WTC11 (cell line): ENCODE measurements at regions not wholly inside any gene's neighbourhood (a gene's known extent, or its start where the extent isn't known, plus 50 kb on each side); places are given as distances from the start of the nearest gene placed in this dataset.

Experiments used
- ATAC-seq: fragments of 200-7000 bp; cut with Tn5 transposase; 2 replicates; pipeline ENCODE4 v1.10.0; 2021; ENCODE audit warnings: mild to moderate bottlenecking, moderate library complexity
- CTCF ChIA-PET: fragments of 300-600 bp; sonication (Branson Sonifier 250); formaldehyde crosslinking; loops from one replicate; lab custom pipeline; 2021; ENCODE audit warnings: antibody characterized with exemption; lab: Charles Lee
- POLR2A ChIA-PET: fragments of 350-600 bp; sonication (Branson Sonifier 250); formaldehyde crosslinking; loops from one replicate; lab custom pipeline; 2021; ENCODE audit warnings: antibody characterized with exemption; lab: Charles Lee
- DNase-seq: peaks from one replicate; pipeline ENCODE4 v3.0.0; 2021; ENCODE audit warnings: low spot score
- H3K27ac Mint-ChIP-seq: 2 replicates; pipeline ENCODE4 v1.8.0; 2021; ENCODE audit warnings: mixed read lengths
- H3K27me3 Mint-ChIP-seq: 2 replicates; pipeline ENCODE4 v1.8.0; 2021; ENCODE audit warnings: low read depth, mild to moderate bottlenecking, moderate library complexity, mixed read lengths
- H3K36me3 Mint-ChIP-seq: 2 replicates; pipeline ENCODE4 v1.8.0; 2021; ENCODE audit warnings: mixed read lengths
- H3K4me1 Mint-ChIP-seq: 2 replicates; pipeline ENCODE4 v1.8.0; 2022; ENCODE audit warnings: mixed read lengths
- H3K4me3 Mint-ChIP-seq: 2 replicates; pipeline ENCODE4 v1.8.0; 2021; ENCODE audit warnings: mild to moderate bottlenecking, moderate library complexity, mixed read lengths
- H3K9me3 Mint-ChIP-seq: 2 replicates; pipeline ENCODE4 v1.8.0; 2021; ENCODE audit warnings: mixed read lengths
- ATF1 ChIP-seq: sonication (generic); formaldehyde crosslinking; IDR thresholded peaks from 2 replicates; pipeline ENCODE4 v1.8.1; 2023; ENCODE audit warnings: mild to moderate bottlenecking, moderate library complexity, missing genetic modification reagents
- CREB1 ChIP-seq: sonication (generic); formaldehyde crosslinking; IDR thresholded peaks from 2 replicates; pipeline ENCODE4 v1.8.0; 2023; ENCODE audit warnings: mild to moderate bottlenecking, missing genetic modification reagents
- ETV6 ChIP-seq: sonication (generic); formaldehyde crosslinking; IDR thresholded peaks from 2 replicates; pipeline ENCODE4 v1.8.1; 2022; ENCODE audit warnings: mild to moderate bottlenecking, missing genetic modification reagents
- FOXP4 ChIP-seq: sonication (generic); formaldehyde crosslinking; IDR thresholded peaks from 2 replicates; pipeline ENCODE4 v1.8.0; 2022; ENCODE audit warnings: mild to moderate bottlenecking, missing genetic modification reagents
- IRF2 ChIP-seq: sonication (generic); formaldehyde crosslinking; IDR thresholded peaks from 2 replicates; pipeline ENCODE4 v1.8.0; 2022; ENCODE audit warnings: low read depth, missing genetic modification reagents, borderline replicate concordance
- JAZF1 ChIP-seq: fragments of 250-450 bp; sonication (Bioruptor Pico); IDR thresholded peaks from 2 replicates; pipeline ENCODE4 v1.9.0; 2021; ENCODE audit warnings: moderate library complexity, mild to moderate bottlenecking, inconsistent platforms
- KAT7 ChIP-seq: sonication (generic); formaldehyde crosslinking; IDR thresholded peaks from 2 replicates; pipeline ENCODE4 v1.8.1; 2023; ENCODE audit warnings: missing genetic modification reagents, mild to moderate bottlenecking, borderline replicate concordance
- NR3C1 ChIP-seq: sonication (generic); formaldehyde crosslinking; conservative IDR thresholded peaks from 2 replicates; pipeline ENCODE4 v1.8.1; 2023; ENCODE audit warnings: low read depth, mild to moderate bottlenecking, missing genetic modification reagents
- OVOL2 ChIP-seq: fragments of 250-450 bp; sonication (Bioruptor Pico); IDR thresholded peaks from 2 replicates; pipeline ENCODE4 v1.9.0; 2021; ENCODE audit warnings: mild to moderate bottlenecking, borderline replicate concordance
- TEAD1 ChIP-seq: sonication (generic); formaldehyde crosslinking; IDR thresholded peaks from 2 replicates; pipeline ENCODE4 v1.8.0; 2022; ENCODE audit warnings: mild to moderate bottlenecking, missing genetic modification reagents
- TP53 ChIP-seq: sonication (generic); formaldehyde crosslinking; IDR thresholded peaks from 2 replicates; pipeline ENCODE4 v1.8.1; 2023; ENCODE audit warnings: mild to moderate bottlenecking, missing genetic modification reagents
- ZBTB21 ChIP-seq: sonication (generic); formaldehyde crosslinking; IDR thresholded peaks from 2 replicates; pipeline ENCODE4 v1.8.1; 2023; ENCODE audit warnings: mild to moderate bottlenecking, missing genetic modification reagents, borderline replicate concordance
- ZNF396 ChIP-seq: fragments of 250-450 bp; sonication (Bioruptor Pico); IDR thresholded peaks from 2 replicates; pipeline ENCODE4 v1.8.0; 2021; ENCODE audit warnings: mild to moderate bottlenecking, moderate library complexity, borderline replicate concordance
- TF ChIP-seq, protein P1 (sequence below): sonication (generic); formaldehyde crosslinking; IDR thresholded peaks from 2 replicates; pipeline ENCODE4 v1.8.1; 2023; ENCODE audit warnings: mild to moderate bottlenecking, missing genetic modification reagents, moderate library complexity
- TF ChIP-seq, protein P2 (sequence below): sonication (generic); formaldehyde crosslinking; IDR thresholded peaks from 2 replicates; pipeline ENCODE4 v1.8.0; 2022; ENCODE audit warnings: mild to moderate bottlenecking, missing genetic modification reagents
- TF ChIP-seq, protein P3 (sequence below): fragments of 200-600 bp; IDR thresholded peaks from 2 replicates; pipeline ENCODE4 v1.8.0; 2022; ENCODE audit warnings: antibody characterized with exemption
- TF ChIP-seq, protein P4 (sequence below): sonication (generic); formaldehyde crosslinking; IDR thresholded peaks from 2 replicates; pipeline ENCODE4 v1.8.1; 2022; ENCODE audit warnings: mild to moderate bottlenecking, moderate library complexity, missing genetic modification reagents
- TF ChIP-seq, protein P5 (sequence below): sonication (generic); formaldehyde crosslinking; IDR thresholded peaks from 2 replicates; pipeline ENCODE4 v1.8.0; 2023; ENCODE audit warnings: missing genetic modification reagents, mild to moderate bottlenecking, borderline replicate concordance
- TF ChIP-seq, protein P6 (sequence below): sonication (generic); formaldehyde crosslinking; IDR thresholded peaks from 2 replicates; pipeline ENCODE4 v1.8.1; 2022; ENCODE audit warnings: low read depth, missing genetic modification reagents, borderline replicate concordance

- H3K27ac Mint-ChIP-seq, result no peak overlapping the region; the same call in 1 of the 2 replicates
- ATAC-seq (peak; percentile 96), DNase-seq (peak; percentile 79)
- H3K9me3 Mint-ChIP-seq, result no peaks in the 10 kb centered on the region
- ChIA-PET CTCF (interaction anchor here (0.6 to 2.5 kb wide), 35 partner anchors 9 to 577 kb away, joined by 3 to 23 read pairs (median 4); no protein-coding TSS in a partner anchor), POLR2A (interaction anchor here (0.7 kb wide), 2 partner anchors 80 to 164 kb away, joined by 3 read pairs; no protein-coding TSS in a partner anchor)
- peak; percentile 68; the same call in 1 of the 2 replicates for TF ChIP-seq TEAD1 (CRISPR knock-in tag)
- no peak for TF ChIP-seq NR3C1 (CRISPR knock-in tag)
- TF ChIP-seq, protein P1, sequence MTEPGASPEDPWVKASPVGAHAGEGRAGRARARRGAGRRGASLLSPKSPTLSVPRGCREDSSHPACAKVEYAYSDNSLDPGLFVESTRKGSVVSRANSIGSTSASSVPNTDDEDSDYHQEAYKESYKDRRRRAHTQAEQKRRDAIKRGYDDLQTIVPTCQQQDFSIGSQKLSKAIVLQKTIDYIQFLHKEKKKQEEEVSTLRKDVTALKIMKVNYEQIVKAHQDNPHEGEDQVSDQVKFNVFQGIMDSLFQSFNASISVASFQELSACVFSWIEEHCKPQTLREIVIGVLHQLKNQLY (CRISPR knock-in tag), result no peak
- TF ChIP-seq, protein P2, sequence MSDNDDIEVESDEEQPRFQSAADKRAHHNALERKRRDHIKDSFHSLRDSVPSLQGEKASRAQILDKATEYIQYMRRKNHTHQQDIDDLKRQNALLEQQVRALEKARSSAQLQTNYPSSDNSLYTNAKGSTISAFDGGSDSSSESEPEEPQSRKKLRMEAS (CRISPR knock-in tag), result 0 out of 2 replicates have a peak, but pooled peaks have one; percentile 34
- TF ChIP-seq, protein P3, sequence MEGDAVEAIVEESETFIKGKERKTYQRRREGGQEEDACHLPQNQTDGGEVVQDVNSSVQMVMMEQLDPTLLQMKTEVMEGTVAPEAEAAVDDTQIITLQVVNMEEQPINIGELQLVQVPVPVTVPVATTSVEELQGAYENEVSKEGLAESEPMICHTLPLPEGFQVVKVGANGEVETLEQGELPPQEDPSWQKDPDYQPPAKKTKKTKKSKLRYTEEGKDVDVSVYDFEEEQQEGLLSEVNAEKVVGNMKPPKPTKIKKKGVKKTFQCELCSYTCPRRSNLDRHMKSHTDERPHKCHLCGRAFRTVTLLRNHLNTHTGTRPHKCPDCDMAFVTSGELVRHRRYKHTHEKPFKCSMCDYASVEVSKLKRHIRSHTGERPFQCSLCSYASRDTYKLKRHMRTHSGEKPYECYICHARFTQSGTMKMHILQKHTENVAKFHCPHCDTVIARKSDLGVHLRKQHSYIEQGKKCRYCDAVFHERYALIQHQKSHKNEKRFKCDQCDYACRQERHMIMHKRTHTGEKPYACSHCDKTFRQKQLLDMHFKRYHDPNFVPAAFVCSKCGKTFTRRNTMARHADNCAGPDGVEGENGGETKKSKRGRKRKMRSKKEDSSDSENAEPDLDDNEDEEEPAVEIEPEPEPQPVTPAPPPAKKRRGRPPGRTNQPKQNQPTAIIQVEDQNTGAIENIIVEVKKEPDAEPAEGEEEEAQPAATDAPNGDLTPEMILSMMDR, result peak; percentile 85
- H3K36me3 Mint-ChIP-seq, result no peaks in the 10 kb centered on the region
- H3K4me1 Mint-ChIP-seq, result peaks cover 9% of the 10 kb centered on the region
- no peaks in the 10 kb centered on the region for H3K27me3 Mint-ChIP-seq
- peak overlapping the region; percentile 54 for H3K4me3 Mint-ChIP-seq
Observed at GRCh38 chr4:81913427-81913879, 441.7 kb upstream of the RASGEF1B start.

GRCh38 chr4:81912376-81913030 lies 440.8 kb upstream of the RASGEF1B start:
- DNase-seq (no peak), ATAC-seq (no peak)
- Mint-ChIP-seq H3K4me1 (peaks cover 9% of the 10 kb centered on the region), H3K4me3 (no peak overlapping the region), H3K36me3 (no peaks in the 10 kb centered on the region), H3K9me3 (no peaks in the 10 kb centered on the region), H3K27ac (no peak overlapping the region), H3K27me3 (no peaks in the 10 kb centered on the region)
- ChIA-PET POLR2A (no interaction called here), CTCF (interaction anchor here (0.6 to 2.5 kb wide), 28 partner anchors 8 to 576 kb away, joined by 3 to 23 read pairs (median 5); no protein-coding TSS in a partner anchor)
- TF ChIP-seq ZBTB21 (no peak), TP53 (no peak), ETV6 (CRISPR knock-in tag) (no peak), FOXP4 (CRISPR knock-in tag) (no peak), CREB1 (CRISPR knock-in tag) (no peak), OVOL2 (CRISPR knock-in tag) (no peak), JAZF1 (CRISPR knock-in tag) (no peak), KAT7 (CRISPR knock-in tag) (no peak), ZNF396 (CRISPR knock-in tag) (no peak), ATF1 (CRISPR knock-in tag) (no peak), IRF2 (CRISPR knock-in tag) (no peak)
- TF ChIP-seq, protein P3, result no peak
- TF ChIP-seq, protein P4, sequence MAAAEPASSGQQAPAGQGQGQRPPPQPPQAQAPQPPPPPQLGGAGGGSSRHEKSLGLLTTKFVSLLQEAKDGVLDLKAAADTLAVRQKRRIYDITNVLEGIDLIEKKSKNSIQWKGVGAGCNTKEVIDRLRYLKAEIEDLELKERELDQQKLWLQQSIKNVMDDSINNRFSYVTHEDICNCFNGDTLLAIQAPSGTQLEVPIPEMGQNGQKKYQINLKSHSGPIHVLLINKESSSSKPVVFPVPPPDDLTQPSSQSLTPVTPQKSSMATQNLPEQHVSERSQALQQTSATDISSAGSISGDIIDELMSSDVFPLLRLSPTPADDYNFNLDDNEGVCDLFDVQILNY, result no peak
- TF ChIP-seq, protein P5, sequence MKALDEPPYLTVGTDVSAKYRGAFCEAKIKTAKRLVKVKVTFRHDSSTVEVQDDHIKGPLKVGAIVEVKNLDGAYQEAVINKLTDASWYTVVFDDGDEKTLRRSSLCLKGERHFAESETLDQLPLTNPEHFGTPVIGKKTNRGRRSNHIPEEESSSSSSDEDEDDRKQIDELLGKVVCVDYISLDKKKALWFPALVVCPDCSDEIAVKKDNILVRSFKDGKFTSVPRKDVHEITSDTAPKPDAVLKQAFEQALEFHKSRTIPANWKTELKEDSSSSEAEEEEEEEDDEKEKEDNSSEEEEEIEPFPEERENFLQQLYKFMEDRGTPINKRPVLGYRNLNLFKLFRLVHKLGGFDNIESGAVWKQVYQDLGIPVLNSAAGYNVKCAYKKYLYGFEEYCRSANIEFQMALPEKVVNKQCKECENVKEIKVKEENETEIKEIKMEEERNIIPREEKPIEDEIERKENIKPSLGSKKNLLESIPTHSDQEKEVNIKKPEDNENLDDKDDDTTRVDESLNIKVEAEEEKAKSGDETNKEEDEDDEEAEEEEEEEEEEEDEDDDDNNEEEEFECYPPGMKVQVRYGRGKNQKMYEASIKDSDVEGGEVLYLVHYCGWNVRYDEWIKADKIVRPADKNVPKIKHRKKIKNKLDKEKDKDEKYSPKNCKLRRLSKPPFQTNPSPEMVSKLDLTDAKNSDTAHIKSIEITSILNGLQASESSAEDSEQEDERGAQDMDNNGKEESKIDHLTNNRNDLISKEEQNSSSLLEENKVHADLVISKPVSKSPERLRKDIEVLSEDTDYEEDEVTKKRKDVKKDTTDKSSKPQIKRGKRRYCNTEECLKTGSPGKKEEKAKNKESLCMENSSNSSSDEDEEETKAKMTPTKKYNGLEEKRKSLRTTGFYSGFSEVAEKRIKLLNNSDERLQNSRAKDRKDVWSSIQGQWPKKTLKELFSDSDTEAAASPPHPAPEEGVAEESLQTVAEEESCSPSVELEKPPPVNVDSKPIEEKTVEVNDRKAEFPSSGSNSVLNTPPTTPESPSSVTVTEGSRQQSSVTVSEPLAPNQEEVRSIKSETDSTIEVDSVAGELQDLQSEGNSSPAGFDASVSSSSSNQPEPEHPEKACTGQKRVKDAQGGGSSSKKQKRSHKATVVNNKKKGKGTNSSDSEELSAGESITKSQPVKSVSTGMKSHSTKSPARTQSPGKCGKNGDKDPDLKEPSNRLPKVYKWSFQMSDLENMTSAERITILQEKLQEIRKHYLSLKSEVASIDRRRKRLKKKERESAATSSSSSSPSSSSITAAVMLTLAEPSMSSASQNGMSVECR, result no peak
- TF ChIP-seq, protein P6, sequence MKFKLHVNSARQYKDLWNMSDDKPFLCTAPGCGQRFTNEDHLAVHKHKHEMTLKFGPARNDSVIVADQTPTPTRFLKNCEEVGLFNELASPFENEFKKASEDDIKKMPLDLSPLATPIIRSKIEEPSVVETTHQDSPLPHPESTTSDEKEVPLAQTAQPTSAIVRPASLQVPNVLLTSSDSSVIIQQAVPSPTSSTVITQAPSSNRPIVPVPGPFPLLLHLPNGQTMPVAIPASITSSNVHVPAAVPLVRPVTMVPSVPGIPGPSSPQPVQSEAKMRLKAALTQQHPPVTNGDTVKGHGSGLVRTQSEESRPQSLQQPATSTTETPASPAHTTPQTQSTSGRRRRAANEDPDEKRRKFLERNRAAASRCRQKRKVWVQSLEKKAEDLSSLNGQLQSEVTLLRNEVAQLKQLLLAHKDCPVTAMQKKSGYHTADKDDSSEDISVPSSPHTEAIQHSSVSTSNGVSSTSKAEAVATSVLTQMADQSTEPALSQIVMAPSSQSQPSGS (CRISPR knock-in tag), result no peak
